IMR-90 (cell line): ENCODE measurements at regions not wholly inside any gene's neighbourhood (a gene's known extent, or its start where the extent isn't known, plus 50 kb on each side); places are given as distances from the start of the nearest gene placed in this dataset.

Source experiments
- ATAC-seq: fragments of 200-7000 bp; cut with Tn5 transposase; 2 replicates; pipeline ENCODE4 v1.9.1; 2020; ENCODE audit warnings: low read depth, mild to moderate bottlenecking, moderate library complexity
- BruUV-seq: library from RNA; stranded (reverse); fragments of 400-500 nt; replicated peaks from 2 replicates; lab custom pipeline; 2021; lab: Mats Ljungman, UMichigan
- CTCF ChIA-PET: fragments of 300-600 bp; formaldehyde crosslinking; extraction: SDS; loops from one replicate; lab custom pipeline; 2021; ENCODE audit warnings: antibody characterized with exemption; lab: Yijun Ruan, JAX
- POLR2A ChIA-PET: fragments of 300-600 bp; sonication (Branson Sonifier 250); formaldehyde crosslinking; loops from one replicate; lab custom pipeline; 2022; ENCODE audit warnings: antibody characterized with exemption; ENCODE audit not compliant: unreplicated experiment; lab: Charles Lee
- DNase-seq: peaks from one replicate; pipeline ENCODE4 v3.0.0; 2013
- H2AFZ ChIP-seq: replicated peaks from 2 replicates; pipeline ENCODE3; 2013; ENCODE audit warnings: low read length, mild to moderate bottlenecking; ENCODE audit not compliant: poor library complexity
- H2AK5ac ChIP-seq: 2 replicates; pipeline ENCODE4 v1.6.1; 2013; ENCODE audit warnings: low read depth, low read length, inconsistent platforms
- H2AK9ac ChIP-seq: replicated peaks from 2 replicates; pipeline ENCODE3; 2013; ENCODE audit warnings: mild to moderate bottlenecking, low read depth, low read length, moderate library complexity; ENCODE audit not compliant: poor library complexity
- H2BK120ac ChIP-seq: 2 replicates; pipeline ENCODE4 v1.6.1; 2013; ENCODE audit warnings: low read depth, low read length, inconsistent platforms
- H2BK15ac ChIP-seq: 3 replicates; pipeline ENCODE4 v1.6.1; 2013; ENCODE audit warnings: low read depth, low read length, inconsistent platforms
- H2BK20ac ChIP-seq: 2 replicates; pipeline ENCODE4 v1.6.1; 2013; ENCODE audit warnings: low read depth, mild to moderate bottlenecking, inconsistent platforms, low read length, moderate library complexity
- H2BK5ac ChIP-seq: 2 replicates; pipeline ENCODE4 v1.6.1; 2013; ENCODE audit warnings: mild to moderate bottlenecking, low read depth, low read length, inconsistent platforms; ENCODE audit not compliant: poor library complexity, severe bottlenecking
- H3K14ac ChIP-seq: replicated peaks from 2 replicates; pipeline ENCODE4 v1.6.1; 2013; ENCODE audit warnings: low read depth, low read length, inconsistent platforms
- H3K18ac ChIP-seq: 2 replicates; pipeline ENCODE4 v1.6.1; 2013; ENCODE audit warnings: low read depth, low read length, control low read depth
- H3K23ac ChIP-seq: 2 replicates; pipeline ENCODE4 v1.6.1; 2013; ENCODE audit warnings: low read depth, low read length, inconsistent platforms
- H3K27ac ChIP-seq: 2 replicates; pipeline ENCODE4 v1.5.1; 2013; ENCODE audit warnings: mild to moderate bottlenecking, control low read depth, low read length; ENCODE audit not compliant: insufficient read depth
- H3K27me3 ChIP-seq: 2 replicates; pipeline ENCODE4 v1.6.1; 2013; ENCODE audit warnings: low read length; ENCODE audit not compliant: control insufficient read depth, insufficient read depth
- H3K36me3 ChIP-seq: 2 replicates; pipeline ENCODE4 v1.6.1; 2013; ENCODE audit warnings: low read length, mixed read lengths; ENCODE audit not compliant: control insufficient read depth, insufficient read depth
- H3K4ac ChIP-seq: 2 replicates; pipeline ENCODE4 v1.6.1; 2013; ENCODE audit warnings: low read depth, low read length, inconsistent platforms
- H3K4me1 ChIP-seq: 2 replicates; pipeline ENCODE4 v1.6.1; 2013; ENCODE audit warnings: low read length, mixed read lengths; ENCODE audit not compliant: control insufficient read depth, insufficient read depth
- H3K4me2 ChIP-seq: 2 replicates; pipeline ENCODE4 v1.6.1; 2013; ENCODE audit warnings: low read depth, mild to moderate bottlenecking, control low read depth, low read length, moderate library complexity
- H3K4me3 ChIP-seq: 2 replicates; pipeline ENCODE4 v1.5.1; 2013; ENCODE audit warnings: low read depth, mild to moderate bottlenecking, control low read depth, low read length, moderate library complexity; ENCODE audit not compliant: insufficient read depth
- H3K56ac ChIP-seq: 2 replicates; pipeline ENCODE4 v1.6.1; 2013; ENCODE audit warnings: low read length, inconsistent platforms; ENCODE audit not compliant: insufficient read depth; ENCODE audit errors: extremely low read depth
- H3K79me1 ChIP-seq, 2 experiments: 2 replicates each; pipeline ENCODE4 v1.6.1; 2013; ENCODE audit warnings: low read length in 2 of 2, inconsistent platforms in 1 of 2, low read depth in 1 of 2
- H3K9ac ChIP-seq: 2 replicates; pipeline ENCODE4 v1.6.1; 2013; ENCODE audit warnings: low read depth, low read length, control low read depth
- H3K9me1 ChIP-seq: 2 replicates; pipeline ENCODE4 v1.6.1; 2013; ENCODE audit warnings: low read length, inconsistent platforms; ENCODE audit not compliant: insufficient read depth
- H3K9me3 ChIP-seq: 2 replicates; pipeline ENCODE4 v1.6.1; 2013; ENCODE audit warnings: low read length; ENCODE audit not compliant: control insufficient read depth, insufficient read depth
- H4K20me1 ChIP-seq: 2 replicates; pipeline ENCODE4 v1.6.1; 2013; ENCODE audit warnings: low read length, inconsistent platforms; ENCODE audit not compliant: insufficient read depth
- H4K5ac ChIP-seq: 2 replicates; pipeline ENCODE4 v1.6.1; 2013; ENCODE audit warnings: mild to moderate bottlenecking, low read depth, low read length, control low read depth
- H4K8ac ChIP-seq, 2 experiments: 2 replicates each; pipeline ENCODE4 v1.6.1; 2013; ENCODE audit warnings: low read depth in 2 of 2, low read length in 2 of 2, control low read depth in 1 of 2, inconsistent platforms in 1 of 2
- H4K91ac ChIP-seq: 2 replicates; pipeline ENCODE4 v1.6.1; 2013; ENCODE audit warnings: low read depth, low read length, inconsistent platforms; ENCODE audit not compliant: insufficient read depth
- BHLHE40 ChIP-seq: fragments of 150-350 bp; IDR thresholded peaks from 2 replicates; pipeline ENCODE4 v1.6.1; 2016; ENCODE audit warnings: mild to moderate bottlenecking, low read depth, low read length
- CEBPB ChIP-seq: IDR thresholded peaks from 2 replicates; pipeline ENCODE4 v1.6.1; 2012; ENCODE audit warnings: low read depth, low read length, improper control_type of control experiment
- CHD1 ChIP-seq: IDR thresholded peaks from 2 replicates; pipeline ENCODE4 v1.6.1; 2012; ENCODE audit warnings: low read depth, low read length, improper control_type of control experiment
- ELK1 ChIP-seq: fragments of 150-350 bp; IDR thresholded peaks from 2 replicates; pipeline ENCODE4 v1.6.1; 2016; ENCODE audit warnings: low read depth, mild to moderate bottlenecking, low read length, moderate library complexity, borderline replicate concordance
- MXI1 ChIP-seq: IDR thresholded peaks from 2 replicates; pipeline ENCODE4 v1.6.1; 2012; ENCODE audit warnings: low read depth, mild to moderate bottlenecking, low read length, moderate library complexity, borderline replicate concordance
- NFE2L2 ChIP-seq: fragments of 150-350 bp; IDR thresholded peaks from 2 replicates; pipeline ENCODE4 v1.6.1; 2016; ENCODE audit warnings: low read depth, mild to moderate bottlenecking, low read length
- RCOR1 ChIP-seq: IDR thresholded peaks from 2 replicates; pipeline ENCODE4 v1.6.1; 2012; ENCODE audit warnings: mild to moderate bottlenecking, low read length, improper control_type of control experiment; ENCODE audit not compliant: insufficient replicate concordance
- RFX5 ChIP-seq: IDR thresholded peaks from 2 replicates; pipeline ENCODE4 v1.8.0; 2012; ENCODE audit warnings: low read depth, mild to moderate bottlenecking, low read length, moderate library complexity
- SMC3 ChIP-seq: fragments of 150-350 bp; IDR thresholded peaks from 2 replicates; pipeline ENCODE4 v1.6.1; 2016; ENCODE audit warnings: low read depth, mild to moderate bottlenecking, antibody characterized with exemption, low read length, moderate library complexity
- WGBS, 2 experiments: methylation state at CpG; one replicate each; pipeline versions ENCODE4 v1.1.5 to v1.1.7; 2013; ENCODE audit warnings: missing lambda C conversion rate in 2 of 2; ENCODE audit not compliant: insufficient read length in 1 of 2; ENCODE audit errors: extremely low coverage in 2 of 2; 5-methylcytosine and 5-hydroxymethylcytosine counted together
- dilution Hi-C: fragments of 300-500 bp; cut with HindIII; formaldehyde crosslinking; loops from one replicate; pipeline ENCODE4 v1.14.3; 2018; ENCODE audit warnings: low sequenced_read_pairs; ENCODE audit not compliant: unreplicated experiment
- in situ Hi-C: fragments of 300-500 bp; cut with MboI; formaldehyde crosslinking; loops from 3 replicates; pipeline ENCODE4 v1.14.3; 2019; ENCODE audit warnings: low sequenced_read_pairs, inconsistent platforms, mixed read lengths
- intact Hi-C: fragments of 100-400 bp; cut with micrococcal nuclease; formaldehyde crosslinking; loops from 2 replicates; pipeline ENCODE4 v1.10.0; 2022

GRCh38 chr16:61544165-61544564 is 492.1 kb downstream of the CDH8 start:
- DNase-seq = no peak
- Histone ChIP-seq H3K79me1 (no peaks in the 10 kb centered on the region), H3K36me3 (no peaks in the 10 kb centered on the region), H2AK9ac (no peak overlapping the region), H3K4ac (no peak overlapping the region), H4K5ac (no peak overlapping the region), H3K27ac (no peak overlapping the region), H3K56ac (no peak overlapping the region), H3K4me1 (no peaks in the 10 kb centered on the region), H2BK15ac (no peak overlapping the region), H3K18ac (no peak overlapping the region), H3K27me3 (no peaks in the 10 kb centered on the region), H2BK120ac (no peak overlapping the region), H2AK5ac (no peak overlapping the region), H3K23ac (no peak overlapping the region), H3K4me3 (no peak overlapping the region), H2BK5ac (no peak overlapping the region), H3K14ac (no peak overlapping the region), H3K9ac (no peak overlapping the region), H3K9me1 (no peaks in the 10 kb centered on the region), H3K9me3 (peaks cover 2% of the 10 kb centered on the region; the same call in 1 of the 2 replicates), H2BK20ac (no peak overlapping the region), H3K4me2 (no peak overlapping the region), H4K20me1 (no peaks in the 10 kb centered on the region), H4K8ac (no peak overlapping the region), H2AFZ (no peak overlapping the region), H4K91ac (no peak overlapping the region)
- WGBS, 2 experiments = no CpG with 5 or more reads among the region's 2 CpGs
- ChIA-PET CTCF (no interaction called here), POLR2A (no interaction called here)
- intact Hi-C loops (no loop called here), dilution Hi-C loops (no loop called here), in situ Hi-C loops (no loop called here)
- BruUV-seq = no TSS peak
- no peak for TF ChIP-seq RCOR1
- no peak for TF ChIP-seq CEBPB
- no peak for TF ChIP-seq NFE2L2
- TF ChIP-seq MXI1 = no peak
- TF ChIP-seq BHLHE40 = no peak
- no peak for TF ChIP-seq ELK1
- TF ChIP-seq SMC3 = no peak
- no peak for TF ChIP-seq RFX5
- no peak for TF ChIP-seq CHD1
- ATAC-seq = no peak
